HEK293T (cell line): ENCODE measurements at regions not wholly inside any gene's neighbourhood (a gene's known extent, or its start where the extent isn't known, plus 50 kb on each side); places are given as distances from the start of the nearest gene placed in this dataset.

Experiments used
- ARNT ChIP-seq: fragments of 450-650 bp; IDR thresholded peaks from 2 replicates; pipeline ENCODE4 v1.6.1; 2017; ENCODE audit warnings: mild to moderate bottlenecking
- BHLHE40 ChIP-seq: fragments of 450-650 bp; IDR thresholded peaks from 2 replicates; pipeline ENCODE4 v1.6.1; 2016; ENCODE audit warnings: mild to moderate bottlenecking, moderate library complexity, borderline replicate concordance
- ELF4 ChIP-seq: fragments of 450-650 bp; IDR thresholded peaks from 2 replicates; pipeline ENCODE4 v1.6.1; 2017; ENCODE audit warnings: antibody characterized with exemption
- FOXA1 ChIP-seq: fragments of 450-650 bp; IDR thresholded peaks from 2 replicates; pipeline ENCODE4 v1.6.1; 2016; ENCODE audit warnings: mild to moderate bottlenecking
- FOXK2 ChIP-seq: fragments of 450-650 bp; IDR thresholded peaks from 2 replicates; pipeline ENCODE4 v1.6.1; 2016; ENCODE audit warnings: mild to moderate bottlenecking
- FOXM1 ChIP-seq: fragments of 450-650 bp; IDR thresholded peaks from 2 replicates; pipeline ENCODE4 v1.6.1; 2017; ENCODE audit warnings: mild to moderate bottlenecking, borderline replicate concordance
- HDGF ChIP-seq: fragments of 450-650 bp; IDR thresholded peaks from 2 replicates; pipeline ENCODE4 v1.6.1; 2017; ENCODE audit warnings: antibody characterized with exemption, borderline replicate concordance
- L3MBTL2 ChIP-seq: fragments of 450-650 bp; conservative IDR thresholded peaks from 2 replicates; pipeline ENCODE4 v1.6.1; 2016; ENCODE audit warnings: mild to moderate bottlenecking
- LEF1 ChIP-seq: fragments of 450-650 bp; IDR thresholded peaks from 2 replicates; pipeline ENCODE4 v1.6.1; 2017; ENCODE audit warnings: mild to moderate bottlenecking, borderline replicate concordance
- NFRKB ChIP-seq: fragments of 450-650 bp; IDR thresholded peaks from 2 replicates; pipeline ENCODE4 v1.6.1; 2016; ENCODE audit warnings: mild to moderate bottlenecking, moderate library complexity
- SP1 ChIP-seq: fragments of 450-650 bp; IDR thresholded peaks from 2 replicates; pipeline ENCODE4 v1.6.1; 2017
- SUZ12 ChIP-seq: fragments of 450-650 bp; IDR thresholded peaks from 2 replicates; pipeline ENCODE4 v1.6.1; 2016; ENCODE audit warnings: mild to moderate bottlenecking
- TARDBP ChIP-seq: fragments of 450-650 bp; IDR thresholded peaks from 2 replicates; pipeline ENCODE4 v1.6.1; 2016
- ZNF384 ChIP-seq: fragments of 450-650 bp; IDR thresholded peaks from 2 replicates; pipeline ENCODE4 v1.6.1; 2016

DNA sequence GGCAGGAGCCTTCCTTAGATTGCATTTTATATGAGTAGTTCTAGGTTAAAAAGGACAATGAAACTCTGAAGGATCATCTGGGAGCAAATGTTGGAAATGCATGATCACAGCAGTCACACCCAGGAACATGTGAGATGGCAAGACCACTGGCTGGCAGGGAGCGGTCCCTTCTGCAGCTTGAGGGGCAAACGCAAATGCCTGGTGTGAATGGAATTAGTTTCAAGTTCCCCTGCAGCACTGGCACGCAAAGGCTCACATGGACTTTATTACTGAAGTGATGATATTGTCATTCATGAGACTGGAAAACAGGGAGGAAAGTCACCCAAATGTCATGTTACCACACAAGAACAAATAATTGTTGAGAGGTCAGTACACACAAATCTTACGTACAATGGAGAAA lies 223.3 kb downstream of the FBXO15 start:
- no peak for TF ChIP-seq FOXM1
- no peak for TF ChIP-seq ARNT
- no peak for TF ChIP-seq FOXK2
- TF ChIP-seq BHLHE40, result no peak
- no peak for TF ChIP-seq FOXA1
- no peak for TF ChIP-seq NFRKB
- TF ChIP-seq SP1, result no peak
- TF ChIP-seq HDGF, result no peak
- no peak for TF ChIP-seq SUZ12
- TF ChIP-seq ELF4, result no peak
- no peak for TF ChIP-seq ZNF384
- no peak for TF ChIP-seq L3MBTL2
- TF ChIP-seq TARDBP, result no peak
- TF ChIP-seq LEF1, result no peak
